SH-SY5Y (cell line): ENCODE measurements at regions not wholly inside any gene's neighbourhood (a gene's known extent, or its start where the extent isn't known, plus 50 kb on each side); places are given as distances from the start of the nearest gene placed in this dataset.

Source experiments
- GATA2 ChIP-seq: IDR thresholded peaks from 2 replicates; pipeline ENCODE4 v1.6.1; 2011; ENCODE audit warnings: mild to moderate bottlenecking, low read depth, low read length
- GATA3 ChIP-seq: IDR thresholded peaks from 2 replicates; pipeline ENCODE4 v1.6.1; 2011; ENCODE audit warnings: low read depth, mild to moderate bottlenecking, low read length, moderate library complexity

DNA sequence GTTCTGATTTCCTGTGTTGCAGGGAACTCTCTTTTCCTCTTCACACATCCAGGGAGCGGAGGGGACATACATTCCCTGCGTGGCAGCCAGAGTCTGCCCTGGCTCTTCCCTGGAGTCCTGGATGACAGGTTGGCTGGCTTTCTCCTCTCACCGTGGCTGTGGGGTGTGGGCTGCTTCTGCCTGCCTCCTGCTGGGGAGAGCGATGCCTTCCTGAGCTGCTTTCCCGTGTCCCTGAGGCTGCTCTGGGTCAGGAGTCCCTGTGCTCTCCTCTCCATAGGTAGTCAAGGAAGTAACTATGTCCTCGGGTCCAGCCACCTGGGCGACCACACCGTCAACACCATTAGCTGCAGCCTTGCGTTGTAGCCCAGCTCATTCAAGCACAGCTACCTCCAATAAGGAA, 451.7 kb downstream of the QKI start:
- no peak for TF ChIP-seq GATA3
- TF ChIP-seq GATA2, result no peak
